ENCODE measurements at regions not wholly inside any gene's neighbourhood (a gene's known extent, or its start where the extent isn't known, plus 50 kb on each side); places are given as distances from the start of the nearest gene placed in this dataset.

GRCh38 chr3:148238421-148238821, 459.3 kb upstream of the AGTR1 start:
- no peak for DNase-seq

- DNase-seq = no peak
Measured at GRCh38 chr3:148240351-148240750, 457.4 kb upstream of the AGTR1 start.

GRCh38 chr3:148243609-148244008, 454.1 kb upstream of the AGTR1 start:
- DNase-seq = no peak

GRCh38 chr3:148246291-148246923, 451.3 kb upstream of the AGTR1 start:
- no peak for DNase-seq

- DNase-seq = no peak
Measured at GRCh38 chr3:148253713-148254112, 444.0 kb upstream of the AGTR1 start.

GRCh38 chr3:148254402-148254801, 443.3 kb upstream of the AGTR1 start:
- no peak for DNase-seq

- no peak for DNase-seq
Measured at GRCh38 chr3:148255981-148256969, 441.4 kb upstream of the AGTR1 start.

- DNase-seq = no peak
Measured at GRCh38 chr3:148262980-148263379, 434.7 kb upstream of the AGTR1 start.

- DNase-seq = no peak
Measured at GRCh38 chr3:148265841-148266240, 431.9 kb upstream of the AGTR1 start.

- no peak for DNase-seq
Measured at GRCh38 chr3:148266341-148266740, 431.4 kb upstream of the AGTR1 start.

- no peak for DNase-seq
Measured at GRCh38 chr3:148269816-148270215, 427.9 kb upstream of the AGTR1 start.

GRCh38 chr3:148280623-148281242, 417.0 kb upstream of the AGTR1 start:
- no peak for DNase-seq

- no peak for DNase-seq
Measured at GRCh38 chr3:148289159-148289558, 408.5 kb upstream of the AGTR1 start.

GRCh38 chr3:148297013-148297412, 400.7 kb upstream of the AGTR1 start:
- DNase-seq = no peak

GRCh38 chr3:148307443-148307843, 390.3 kb upstream of the AGTR1 start:
- no peak for DNase-seq

- DNase-seq = no peak
Measured at GRCh38 chr3:148309390-148310035, 388.2 kb upstream of the AGTR1 start.

GRCh38 chr3:148315756-148316155, 381.9 kb upstream of the AGTR1 start:
- no peak for DNase-seq

GRCh38 chr3:148318240-148318639, 379.5 kb upstream of the AGTR1 start:
- no peak for DNase-seq

- no peak for DNase-seq
Measured at GRCh38 chr3:148319161-148319915, 378.4 kb upstream of the AGTR1 start.

GRCh38 chr3:148319960-148320359, 377.7 kb upstream of the AGTR1 start:
- no peak for DNase-seq

- DNase-seq = no peak
Measured at GRCh38 chr3:148329481-148330235, 368.0 kb upstream of the AGTR1 start.

- DNase-seq = no peak
Measured at GRCh38 chr3:148330542-148330941, 367.2 kb upstream of the AGTR1 start.

Data from left hindlimb (tissue), 1 donor.